IgD-negative memory B cell (primary cell): ENCODE measurements at regions not wholly inside any gene's neighbourhood (a gene's known extent, or its start where the extent isn't known, plus 50 kb on each side); places are given as distances from the start of the nearest gene placed in this dataset.

Source experiments
- H3K27ac Mint-ChIP-seq, 3 donors: one replicate each; pipeline ENCODE4 v1.8.0; 2020 to 2022; ENCODE audit warnings: mild to moderate bottlenecking in 3 of 3, mixed read lengths in 3 of 3, moderate library complexity in 1 of 3
- H3K27me3 Mint-ChIP-seq: one replicate; pipeline ENCODE4 v1.8.0; 2021; ENCODE audit warnings: mixed read lengths
- H3K36me3 Mint-ChIP-seq: one replicate; pipeline ENCODE4 v1.8.0; 2020; ENCODE audit warnings: mild to moderate bottlenecking, mixed read lengths
- H3K4me1 Mint-ChIP-seq, 3 donors: one replicate each; pipeline ENCODE4 v1.8.0; 2020 to 2022; ENCODE audit warnings: mixed read lengths in 3 of 3, mild to moderate bottlenecking in 1 of 3
- H3K4me3 Mint-ChIP-seq, 4 donors: one replicate each; pipeline ENCODE4 v1.8.0; 2020 to 2022; ENCODE audit warnings: mild to moderate bottlenecking in 4 of 4, mixed read lengths in 4 of 4, moderate library complexity in 3 of 4
- H3K9me3 Mint-ChIP-seq, 3 donors: one replicate each; pipeline ENCODE4 v1.8.0; 2020 to 2021; ENCODE audit warnings: mixed read lengths in 3 of 3, mild to moderate bottlenecking in 1 of 3

DNA sequence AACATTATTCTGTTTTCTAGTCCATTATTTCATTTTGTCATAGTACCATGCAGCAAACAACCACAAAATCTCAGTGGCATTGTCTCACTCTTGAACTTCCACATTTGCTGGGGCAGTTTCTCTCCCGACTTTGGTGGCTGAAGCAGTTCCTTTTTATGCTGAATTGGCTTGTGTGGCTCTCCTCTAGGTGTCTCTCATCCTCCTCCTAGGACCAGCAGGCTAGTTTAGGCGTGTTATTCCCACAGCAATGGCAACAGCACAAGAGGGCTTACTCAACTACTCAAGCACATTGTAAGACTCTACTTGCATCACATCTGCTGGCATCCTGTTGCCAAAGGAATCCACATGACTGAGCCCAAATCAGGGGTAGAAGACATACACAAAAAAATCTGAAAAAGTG, 201.8 kb upstream of the KCNH8 start:
- H3K27ac Mint-ChIP-seq = no peak overlapping the region
- H3K27me3 Mint-ChIP-seq = no peaks in the 10 kb centered on the region
- H3K4me1 Mint-ChIP-seq = no peaks in the 10 kb centered on the region
- no peaks in the 10 kb centered on the region for H3K36me3 Mint-ChIP-seq
- peaks cover 0 to 1% (median 0%) of the 10 kb centered on the region in 3 donors for H3K9me3 Mint-ChIP-seq
- H3K4me3 Mint-ChIP-seq = no peak overlapping the region

GRCh38 chr3:18937574-18937973, 210.7 kb upstream of the KCNH8 start:
- Mint-ChIP-seq H3K4me3 (no peak overlapping the region), H3K36me3 (no peaks in the 10 kb centered on the region), H3K27ac (no peak overlapping the region), H3K4me1 (no peaks in the 10 kb centered on the region), H3K9me3 (no peaks in the 10 kb centered on the region), H3K27me3 (peaks cover 5% of the 10 kb centered on the region)

DNA sequence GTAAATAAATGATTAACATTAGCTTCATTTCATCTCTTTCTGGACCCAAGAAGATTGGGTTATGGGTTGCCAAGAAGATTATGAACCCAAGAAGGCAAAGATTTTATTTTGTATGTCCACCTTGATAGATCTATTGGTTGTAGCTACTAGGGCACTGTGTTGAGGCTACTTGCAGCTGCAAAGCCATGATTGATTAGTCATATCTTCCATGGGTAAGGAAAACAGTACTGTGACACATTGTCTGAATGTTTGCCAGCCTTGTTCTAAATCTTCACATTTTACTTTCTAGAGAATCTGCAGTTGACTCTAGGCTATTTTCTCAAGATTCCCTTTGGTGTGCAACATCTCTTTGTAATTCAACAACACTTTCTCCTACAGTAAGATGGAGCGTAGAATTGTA, 229.2 kb upstream of the KCNH8 start:
- H3K27me3 Mint-ChIP-seq = peaks cover 2% of the 10 kb centered on the region
- no peaks in the 10 kb centered on the region for H3K4me1 Mint-ChIP-seq
- H3K27ac Mint-ChIP-seq = no peak overlapping the region
- H3K4me3 Mint-ChIP-seq = no peak overlapping the region
- H3K36me3 Mint-ChIP-seq = no peaks in the 10 kb centered on the region
- H3K9me3 Mint-ChIP-seq = no peaks in the 10 kb centered on the region

- Mint-ChIP-seq H3K36me3 (no peaks in the 10 kb centered on the region), H3K9me3 (no peaks in the 10 kb centered on the region), H3K4me3 (no peak overlapping the region), H3K27me3 (peaks cover 2% of the 10 kb centered on the region), H3K4me1 (no peaks in the 10 kb centered on the region), H3K27ac (no peak overlapping the region)
Measured at GRCh38 chr3:18917923-18918322, 230.4 kb upstream of the KCNH8 start.

DNA sequence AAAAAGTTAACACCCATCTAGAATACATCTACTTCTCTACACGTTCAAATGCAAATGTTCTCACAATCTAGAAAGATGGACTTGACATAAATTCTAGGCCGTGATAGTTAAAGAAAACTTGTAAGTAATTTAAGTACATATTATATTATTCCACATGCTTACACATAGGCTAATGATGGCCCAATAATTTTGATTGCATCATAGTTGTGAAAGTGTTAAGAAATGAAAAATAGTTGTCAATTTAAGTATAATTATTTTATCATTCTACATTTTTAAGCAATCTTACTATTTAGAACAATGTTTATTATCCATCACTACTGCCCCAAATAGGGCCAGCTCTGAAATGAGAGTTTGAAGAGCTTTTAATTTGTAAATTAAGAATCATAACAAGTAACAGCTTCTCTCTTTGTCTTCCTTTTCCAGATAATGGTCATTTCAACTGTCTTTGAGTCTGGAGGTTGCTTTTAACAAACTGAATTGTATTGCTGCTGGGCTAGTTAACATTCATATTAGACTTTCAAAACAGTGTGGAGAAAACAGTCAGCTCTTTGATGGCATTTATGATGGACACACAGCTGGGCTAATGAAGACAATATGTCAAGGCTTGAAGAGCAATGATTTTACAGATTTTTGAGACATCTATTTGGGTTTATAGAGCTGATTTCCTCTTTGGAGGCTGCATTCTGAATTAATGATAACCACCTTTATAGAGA, 246.1 kb upstream of the KCNH8 start:
- Mint-ChIP-seq H3K27me3 (no peaks in the 10 kb centered on the region), H3K36me3 (no peaks in the 10 kb centered on the region), H3K9me3 (no peaks in the 10 kb centered on the region), H3K4me3 (no peak overlapping the region), H3K27ac (no peak overlapping the region), H3K4me1 (peaks cover 0 to 8% (median 7%) of the 10 kb centered on the region in 3 donors)

- Mint-ChIP-seq H3K27me3 (no peaks in the 10 kb centered on the region), H3K4me1 (peaks cover 0 to 8% (median 7%) of the 10 kb centered on the region in 3 donors), H3K4me3 (no peak overlapping the region), H3K36me3 (no peaks in the 10 kb centered on the region), H3K9me3 (no peaks in the 10 kb centered on the region), H3K27ac (no peak overlapping the region)
Measured at GRCh38 chr3:18901571-18901970, 246.7 kb upstream of the KCNH8 start.

DNA sequence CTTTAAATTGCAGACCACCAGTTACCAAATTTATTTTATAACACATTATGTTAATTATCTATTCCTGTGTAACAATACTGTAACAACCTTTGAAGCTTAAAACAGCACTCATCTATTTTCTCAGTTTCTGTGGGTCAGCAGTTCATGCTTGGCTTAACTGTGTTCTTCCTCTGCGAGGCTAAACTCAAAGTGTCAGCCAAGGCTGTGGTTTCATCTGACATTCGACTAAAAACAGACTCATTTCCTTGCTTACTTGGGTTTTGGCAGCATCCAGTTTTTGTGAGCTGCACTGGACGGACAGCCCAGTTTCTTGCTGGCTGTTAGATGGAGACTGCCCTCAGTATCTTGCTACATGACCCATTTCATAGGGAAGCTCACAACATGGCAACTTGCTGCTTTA, 247.3 kb upstream of the KCNH8 start:
- no peak overlapping the region for H3K27ac Mint-ChIP-seq
- no peaks in the 10 kb centered on the region for H3K27me3 Mint-ChIP-seq
- H3K4me1 Mint-ChIP-seq = peaks cover 0 to 8% (median 7%) of the 10 kb centered on the region in 3 donors
- no peaks in the 10 kb centered on the region for H3K36me3 Mint-ChIP-seq
- H3K9me3 Mint-ChIP-seq = no peaks in the 10 kb centered on the region
- H3K4me3 Mint-ChIP-seq = peak overlapping the region in 1 of 4 donors; percentile 7

GRCh38 chr3:18898911-18899310, 249.4 kb upstream of the KCNH8 start:
- Mint-ChIP-seq H3K4me1 (peaks cover 0 to 8% (median 7%) of the 10 kb centered on the region in 3 donors), H3K4me3 (no peak overlapping the region), H3K9me3 (no peaks in the 10 kb centered on the region), H3K27ac (no peak overlapping the region), H3K36me3 (no peaks in the 10 kb centered on the region), H3K27me3 (no peaks in the 10 kb centered on the region)

GRCh38 chr3:18892756-18893155, 255.6 kb upstream of the KCNH8 start:
- no peak overlapping the region for H3K27ac Mint-ChIP-seq
- H3K4me3 Mint-ChIP-seq = no peak overlapping the region
- H3K4me1 Mint-ChIP-seq = no peaks in the 10 kb centered on the region
- H3K9me3 Mint-ChIP-seq = no peaks in the 10 kb centered on the region
- H3K27me3 Mint-ChIP-seq = peaks cover 10% of the 10 kb centered on the region
- H3K36me3 Mint-ChIP-seq = no peaks in the 10 kb centered on the region

DNA sequence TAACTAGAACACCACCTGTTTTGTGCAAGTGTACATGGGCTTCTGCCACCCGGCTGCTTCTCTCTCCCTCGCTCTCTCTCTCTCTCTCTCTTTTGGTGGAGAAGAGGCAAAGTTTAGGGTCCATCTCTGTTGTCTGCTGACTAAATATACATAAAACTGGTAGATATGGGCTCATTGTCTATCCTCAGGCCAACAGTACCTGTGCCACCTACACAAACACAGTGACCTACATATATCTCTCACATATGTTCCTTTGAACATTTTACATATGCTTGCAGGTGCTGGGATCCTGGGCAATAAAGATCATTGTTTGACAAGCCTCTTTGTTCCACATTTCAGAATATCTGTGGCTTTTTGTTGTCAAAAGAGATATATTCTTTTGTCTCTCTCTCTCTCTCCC, 256.3 kb upstream of the KCNH8 start:
- Mint-ChIP-seq H3K4me3 (no peak overlapping the region), H3K27me3 (peaks cover 10% of the 10 kb centered on the region), H3K36me3 (no peaks in the 10 kb centered on the region), H3K9me3 (no peaks in the 10 kb centered on the region), H3K27ac (peak overlapping the region in 1 of 3 donors; percentile 14), H3K4me1 (no peaks in the 10 kb centered on the region)

- H3K36me3 Mint-ChIP-seq = no peaks in the 10 kb centered on the region
- H3K9me3 Mint-ChIP-seq = no peaks in the 10 kb centered on the region
- no peaks in the 10 kb centered on the region for H3K4me1 Mint-ChIP-seq
- H3K27me3 Mint-ChIP-seq = peaks cover 10% of the 10 kb centered on the region
- peak overlapping the region in 1 of 3 donors; percentile 14 for H3K27ac Mint-ChIP-seq
- H3K4me3 Mint-ChIP-seq = no peak overlapping the region
Measured at GRCh38 chr3:18891641-18892040, 256.7 kb upstream of the KCNH8 start.

DNA sequence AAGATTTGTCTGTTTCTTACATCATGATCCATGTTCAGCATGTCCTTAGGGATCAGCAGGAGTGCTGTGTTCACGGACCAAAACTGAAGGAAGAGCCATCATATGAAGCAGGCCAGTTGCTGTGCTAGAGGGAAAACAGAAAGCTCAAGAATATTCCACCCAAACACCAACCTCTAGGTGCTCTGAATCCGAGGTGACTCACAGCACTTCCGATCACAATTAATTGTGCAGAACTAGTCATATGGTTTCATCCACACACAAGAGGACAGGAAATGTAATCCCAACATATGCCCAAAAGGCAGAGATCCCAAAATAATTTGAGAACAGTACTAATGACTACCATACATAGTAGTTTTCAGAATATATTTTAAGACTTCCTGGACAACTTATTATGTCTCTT, 257.9 kb upstream of the KCNH8 start:
- H3K27ac Mint-ChIP-seq = no peak overlapping the region
- no peaks in the 10 kb centered on the region for H3K4me1 Mint-ChIP-seq
- H3K4me3 Mint-ChIP-seq = no peak overlapping the region
- peaks cover 0 to 3% (median 0%) of the 10 kb centered on the region in 3 donors for H3K9me3 Mint-ChIP-seq
- peaks cover 15% of the 10 kb centered on the region for H3K27me3 Mint-ChIP-seq
- no peaks in the 10 kb centered on the region for H3K36me3 Mint-ChIP-seq

DNA sequence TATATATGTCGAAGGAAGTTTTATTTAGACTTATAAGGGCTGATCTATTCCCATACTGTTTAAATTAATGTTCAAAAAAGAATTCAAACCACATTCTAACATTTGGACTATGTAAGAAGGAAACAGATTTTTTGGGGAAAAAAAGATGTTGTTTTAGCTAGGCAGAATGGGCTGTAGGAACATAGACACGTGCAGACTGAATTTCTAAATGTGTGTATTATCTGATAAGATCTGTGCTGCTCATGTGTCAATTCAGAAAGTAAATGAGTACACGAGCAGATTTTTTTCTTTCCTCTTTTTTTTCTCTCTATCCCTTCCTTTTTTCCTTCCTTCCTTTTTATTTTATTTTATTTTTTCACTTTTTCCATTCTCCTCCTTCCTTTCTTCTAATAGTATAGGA, 259.5 kb upstream of the KCNH8 start:
- no peaks in the 10 kb centered on the region for H3K4me1 Mint-ChIP-seq
- no peak overlapping the region for H3K4me3 Mint-ChIP-seq
- peaks cover 0 to 3% (median 0%) of the 10 kb centered on the region in 3 donors for H3K9me3 Mint-ChIP-seq
- no peak overlapping the region for H3K27ac Mint-ChIP-seq
- H3K27me3 Mint-ChIP-seq = peaks cover 17% of the 10 kb centered on the region
- no peaks in the 10 kb centered on the region for H3K36me3 Mint-ChIP-seq

DNA sequence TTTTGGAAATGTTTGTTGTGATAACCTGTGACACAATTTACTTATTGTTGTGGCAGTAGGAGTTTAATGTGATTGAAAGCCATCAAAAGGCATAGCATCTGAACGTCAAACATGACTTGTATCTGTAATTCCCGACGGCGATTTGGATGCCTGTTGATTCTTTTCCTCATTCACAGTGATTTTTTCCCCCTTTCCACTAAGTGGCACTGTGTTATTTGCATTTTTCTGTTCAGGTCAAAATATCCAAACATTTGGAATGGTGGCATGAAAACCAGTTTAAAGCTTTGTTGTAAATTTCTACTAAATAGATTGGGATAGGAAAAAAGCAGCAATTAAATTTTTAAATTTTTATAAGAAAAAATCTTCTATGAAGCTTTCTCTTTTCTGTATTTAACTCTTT, 259.9 kb upstream of the KCNH8 start:
- peaks cover 17% of the 10 kb centered on the region for H3K27me3 Mint-ChIP-seq
- no peaks in the 10 kb centered on the region for H3K36me3 Mint-ChIP-seq
- H3K9me3 Mint-ChIP-seq = peaks cover 0 to 3% (median 0%) of the 10 kb centered on the region in 3 donors
- H3K4me1 Mint-ChIP-seq = no peaks in the 10 kb centered on the region
- H3K27ac Mint-ChIP-seq = no peak overlapping the region
- H3K4me3 Mint-ChIP-seq = no peak overlapping the region

- Mint-ChIP-seq H3K9me3 (peaks cover 0 to 4% (median 3%) of the 10 kb centered on the region in 3 donors), H3K4me3 (no peak overlapping the region), H3K27ac (no peak overlapping the region), H3K36me3 (no peaks in the 10 kb centered on the region), H3K27me3 (peaks cover 14% of the 10 kb centered on the region), H3K4me1 (no peaks in the 10 kb centered on the region)
Measured at GRCh38 chr3:18886331-18886730, 262.0 kb upstream of the KCNH8 start.

DNA sequence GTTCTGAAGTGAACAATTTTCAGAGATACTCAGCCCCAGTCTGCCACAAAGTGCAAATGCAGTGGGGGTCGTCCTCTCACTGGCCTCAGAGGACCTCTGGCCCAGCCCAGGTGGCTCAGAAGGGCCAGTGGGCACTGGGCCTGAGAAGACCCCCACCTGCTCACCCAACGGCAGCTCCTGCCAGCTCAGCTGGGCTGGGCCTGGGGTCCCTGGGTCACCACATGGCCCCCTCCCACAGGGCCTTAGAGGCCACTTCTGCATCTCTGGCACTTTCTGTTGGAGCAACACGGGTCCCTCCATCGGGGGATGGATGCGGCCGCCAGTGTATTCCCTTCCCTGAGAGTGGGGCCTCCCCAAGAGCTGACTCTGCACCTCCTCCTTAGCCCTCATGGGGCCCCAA, 262.7 kb upstream of the KCNH8 start:
- Mint-ChIP-seq H3K4me1 (no peaks in the 10 kb centered on the region), H3K36me3 (no peaks in the 10 kb centered on the region), H3K4me3 (no peak overlapping the region), H3K27me3 (peaks cover 12% of the 10 kb centered on the region), H3K27ac (no peak overlapping the region), H3K9me3 (peaks cover 2 to 4% (median 3%) of the 10 kb centered on the region in 3 donors)
